H1 (cell line): ENCODE measurements at regions not wholly inside any gene's neighbourhood (a gene's known extent, or its start where the extent isn't known, plus 50 kb on each side); places are given as distances from the start of the nearest gene placed in this dataset.

Experiments
- CTCF ChIA-PET: fragments of 300-600 bp; sonication (Branson Sonifier 250); formaldehyde crosslinking; loops from one replicate; lab custom pipeline; 2021; ENCODE audit not compliant: partially characterized antibody; lab: Charles Lee
- POLR2A ChIA-PET: fragments of 300-600 bp; sonication (Branson Sonifier 250); formaldehyde crosslinking; loops from one replicate; lab custom pipeline; 2021; ENCODE audit warnings: inconsistent platforms; ENCODE audit not compliant: partially characterized antibody; lab: Charles Lee
- DNase-seq, 2 experiments: peaks; one replicate each; pipeline versions ENCODE4 v3.0.0 to v3.0.0-alpha.2; 2010 to 2022; ENCODE audit warnings: low spot score in 2 of 2, low read depth in 1 of 2, mixed read lengths in 1 of 2
- FAIRE-seq: peaks from 2 replicates; lab custom pipeline; 2011; peaks lifted over from hg19 to GRCh38; lab: Jason Lieb, UNC
- H2AFZ ChIP-seq: 2 replicates; pipeline ENCODE4 v1.8.1; 2012; ENCODE audit warnings: low read length, inconsistent platforms
- H2AK5ac ChIP-seq: 2 replicates; pipeline ENCODE4 v1.6.1; 2013; ENCODE audit warnings: low read depth, low read length
- H2BK120ac ChIP-seq: replicated peaks from 2 replicates; pipeline ENCODE3; 2013; ENCODE audit warnings: low read depth, low read length, inconsistent platforms
- H2BK12ac ChIP-seq: 2 replicates; pipeline ENCODE4 v1.6.1; 2013; ENCODE audit warnings: low read depth, low read length
- H2BK15ac ChIP-seq: 2 replicates; pipeline ENCODE4 v1.6.1; 2013; ENCODE audit warnings: low read length
- H2BK20ac ChIP-seq: 2 replicates; pipeline ENCODE4 v1.6.1; 2013; ENCODE audit warnings: low read length
- H2BK5ac ChIP-seq: 2 replicates; pipeline ENCODE4 v1.6.1; 2013; ENCODE audit warnings: low read depth, low read length
- H3K14ac ChIP-seq: 2 replicates; pipeline ENCODE4 v1.6.1; 2013; ENCODE audit warnings: inconsistent platforms; ENCODE audit not compliant: insufficient read length
- H3K18ac ChIP-seq: 2 replicates; pipeline ENCODE4 v1.6.1; 2013; ENCODE audit warnings: low read length; ENCODE audit errors: extremely low read depth
- H3K23ac ChIP-seq: 2 replicates; pipeline ENCODE4 v1.6.1; 2013; ENCODE audit warnings: inconsistent platforms; ENCODE audit not compliant: insufficient read length
- H3K23me2 ChIP-seq: 2 replicates; pipeline ENCODE4 v1.6.1; 2013; ENCODE audit warnings: low read depth, low read length
- H3K27ac ChIP-seq: 2 replicates; pipeline ENCODE4 v1.6.1; 2011; ENCODE audit warnings: low read depth, low read length, inconsistent platforms
- H3K27me3 ChIP-seq, 4 experiments: replicated peaks in 1 of 4; 1 replicate in 1 of 4; 2 replicates in 3 of 4; pipeline versions ENCODE4 v1.6.1 to v1.8.1; 2011 to 2013; ENCODE audit warnings: low read length in 3 of 4, mild to moderate bottlenecking in 3 of 4, inconsistent platforms in 2 of 4, mixed read lengths in 2 of 4, moderate library complexity in 1 of 4; ENCODE audit not compliant: control insufficient read depth in 3 of 4, insufficient read depth in 3 of 4; ENCODE audit errors: extremely low read depth in 1 of 4
- H3K36me3 ChIP-seq, 4 experiments: 2 replicates each; pipeline versions ENCODE4 v1.6.1 to v1.8.1; 2011 to 2013; ENCODE audit warnings: mild to moderate bottlenecking in 4 of 4, low read length in 3 of 4, moderate library complexity in 2 of 4, control low read depth in 1 of 4, inconsistent platforms in 1 of 4; ENCODE audit not compliant: insufficient read depth in 4 of 4, control insufficient read depth in 2 of 4
- H3K4ac ChIP-seq: replicated peaks from 2 replicates; pipeline ENCODE3; 2013; ENCODE audit warnings: low read length, low read depth, mixed read lengths, inconsistent platforms; ENCODE audit not compliant: insufficient read length
- H3K4me1 ChIP-seq, 4 experiments: replicated peaks in 1 of 4; 1 replicate in 1 of 4; 2 replicates in 3 of 4; pipeline versions ENCODE4 v1.6.1 to v1.8.1; 2011 to 2013; ENCODE audit warnings: low read length in 3 of 4, inconsistent platforms in 2 of 4, mixed read lengths in 1 of 4; ENCODE audit not compliant: insufficient read depth in 4 of 4, control insufficient read depth in 3 of 4
- H3K4me2 ChIP-seq, 2 experiments: 2 replicates each; pipeline versions ENCODE4 v1.6.1 to v1.8.1; 2011 to 2013; ENCODE audit warnings: low read depth in 2 of 2, low read length in 2 of 2, control low read depth in 1 of 2, inconsistent platforms in 1 of 2, mild to moderate bottlenecking in 1 of 2; ENCODE audit not compliant: insufficient read depth in 1 of 2
- H3K4me3 ChIP-seq, 4 experiments: fragments of 200-600, 300-600 bp in 1 of 4; sonication (generic), shearing (Covaris generic), sonication (Bioruptor Twin) in 1 of 4; 2 replicates each; pipeline versions ENCODE4 v1.5.1 to v1.8.1; 2011 to 2016; ENCODE audit warnings: low read length in 4 of 4, low read depth in 3 of 4, control low read depth in 2 of 4, inconsistent platforms in 2 of 4, mild to moderate bottlenecking in 2 of 4, mixed read lengths in 1 of 4, moderate library complexity in 1 of 4; ENCODE audit not compliant: insufficient read depth in 2 of 4; ENCODE audit errors: extremely low read depth in 1 of 4
- H3K56ac ChIP-seq: replicated peaks from 2 replicates; pipeline ENCODE3; 2013; ENCODE audit warnings: low read depth, mild to moderate bottlenecking, mixed read lengths, low read length, inconsistent platforms; ENCODE audit not compliant: insufficient read length
- H3K79me1 ChIP-seq: 2 replicates; pipeline ENCODE4 v1.6.1; 2013; ENCODE audit warnings: low read depth, low read length, control low read depth
- H3K79me2 ChIP-seq, 2 experiments: 2 replicates each; pipeline versions ENCODE4 v1.6.1 to v1.8.1; 2012 to 2013; ENCODE audit warnings: low read length in 2 of 2, mild to moderate bottlenecking in 2 of 2, inconsistent platforms in 1 of 2; ENCODE audit not compliant: insufficient read depth in 2 of 2, control insufficient read depth in 1 of 2
- H3K9ac ChIP-seq, 4 experiments: replicated peaks in 1 of 4; 1 replicate in 1 of 4; 2 replicates in 3 of 4; pipeline versions ENCODE4 v1.6.1 to v1.8.1; 2011 to 2013; ENCODE audit warnings: low read depth in 3 of 4, low read length in 3 of 4, control low read depth in 2 of 4, mild to moderate bottlenecking in 2 of 4, moderate library complexity in 2 of 4, inconsistent platforms in 1 of 4; ENCODE audit errors: extremely low read depth in 1 of 4
- H3K9me3 ChIP-seq, 2 experiments: 2 replicates each; pipeline versions ENCODE4 v1.6.1 to v1.8.1; 2012 to 2013; ENCODE audit warnings: mild to moderate bottlenecking in 2 of 2, moderate library complexity in 2 of 2, control low read depth in 1 of 2, inconsistent platforms in 1 of 2, low read depth in 1 of 2, low read length in 1 of 2, mixed read lengths in 1 of 2; ENCODE audit not compliant: insufficient read depth in 2 of 2
- H4K20me1 ChIP-seq, 2 experiments: replicated peaks in 1 of 2; 2 replicates each; pipeline versions ENCODE3 to v1.8.1; 2011 to 2013; ENCODE audit warnings: inconsistent platforms in 2 of 2, low read length in 2 of 2, mild to moderate bottlenecking in 1 of 2; ENCODE audit not compliant: insufficient read depth in 2 of 2, control insufficient read depth in 1 of 2
- H4K5ac ChIP-seq: 2 replicates; pipeline ENCODE4 v1.6.1; 2013; ENCODE audit warnings: low read length, low read depth, mixed read lengths, inconsistent platforms; ENCODE audit not compliant: insufficient read length
- H4K8ac ChIP-seq: 2 replicates; pipeline ENCODE4 v1.8.0; 2013; ENCODE audit warnings: mild to moderate bottlenecking, moderate library complexity, low read length, inconsistent platforms; ENCODE audit not compliant: insufficient read depth; ENCODE audit errors: extremely low read depth
- H4K91ac ChIP-seq: replicated peaks from 2 replicates; pipeline ENCODE3; 2013; ENCODE audit warnings: low read length, mixed read lengths, inconsistent platforms; ENCODE audit not compliant: insufficient read length
- CBX8 ChIP-seq: fragments of 300-800, 300-1000 bp; sonication (generic); IDR thresholded peaks from 2 replicates; pipeline ENCODE4 v1.7.1; 2016; ENCODE audit warnings: low read depth, low read length, borderline replicate concordance
- CHD1 ChIP-seq: IDR thresholded peaks from 2 replicates; pipeline ENCODE4 v1.6.1; 2012; ENCODE audit warnings: low read depth, low read length, improper control_type of control experiment
- CREB1 ChIP-seq: IDR thresholded peaks from 2 replicates; pipeline ENCODE4 v1.6.1; 2012; ENCODE audit warnings: inconsistent platforms
- CTBP2 ChIP-seq: IDR thresholded peaks from 2 replicates; pipeline ENCODE4 v1.7.0; 2011; ENCODE audit warnings: borderline replicate concordance, mild to moderate bottlenecking, moderate library complexity, mixed read lengths, low read length; ENCODE audit not compliant: insufficient read depth, insufficient read length
- GTF2F1 ChIP-seq: IDR thresholded peaks from 2 replicates; pipeline ENCODE4 v1.6.1; 2012; ENCODE audit warnings: low read depth, low read length, improper control_type of control experiment, borderline replicate concordance
- HDAC2 ChIP-seq, 2 experiments: fragments of 300-600 bp in 1 of 2; sonication (generic) in 1 of 2; IDR thresholded peaks; 2 replicates each; pipeline ENCODE4 v1.6.1; 2011 to 2012; ENCODE audit warnings: low read depth in 2 of 2, low read length in 2 of 2, mild to moderate bottlenecking in 2 of 2, moderate library complexity in 2 of 2, borderline replicate concordance in 1 of 2, inconsistent platforms in 1 of 2
- HDAC6 ChIP-seq: IDR thresholded peaks from one replicate; pipeline ENCODE4 v1.7.1; 2012; ENCODE audit warnings: low read depth, mild to moderate bottlenecking, inconsistent platforms, low read length, moderate library complexity
- JUN ChIP-seq: IDR thresholded peaks from 2 replicates; pipeline ENCODE4 v1.6.1; 2011; ENCODE audit warnings: low read depth, mild to moderate bottlenecking, improper control_type of control experiment, low read length
- PHF8 ChIP-seq: fragments of 200-600 bp; sonication (generic); conservative IDR thresholded peaks from 2 replicates; pipeline ENCODE4 v1.7.1; 2012; ENCODE audit warnings: low read depth, mild to moderate bottlenecking, inconsistent platforms, low read length, moderate library complexity
- POLR2A ChIP-seq, 2 experiments: IDR thresholded peaks; 1 replicate in 1 of 2; 2 replicates in 1 of 2; pipeline ENCODE4 v1.6.1; 2011; ENCODE audit warnings: low read depth in 2 of 2, low read length in 2 of 2, mild to moderate bottlenecking in 2 of 2; ENCODE audit errors: control extremely low read depth in 1 of 2
- POLR2AphosphoS5 ChIP-seq: IDR thresholded peaks from 2 replicates; pipeline ENCODE4 v1.6.1; 2011; ENCODE audit warnings: low read depth, low read length
- RAD21 ChIP-seq, 2 experiments: IDR thresholded peaks in 1 of 2; conservative IDR thresholded peaks in 1 of 2; 2 replicates each; pipeline ENCODE4 v1.6.1; 2011; ENCODE audit warnings: low read depth in 2 of 2, low read length in 2 of 2, improper control_type of control experiment in 1 of 2, inconsistent platforms in 1 of 2, mild to moderate bottlenecking in 1 of 2, moderate library complexity in 1 of 2
- RBBP5 ChIP-seq: IDR thresholded peaks from 2 replicates; pipeline ENCODE4 v1.7.1; 2012; ENCODE audit warnings: low read depth, mild to moderate bottlenecking, inconsistent platforms, low read length, moderate library complexity, borderline replicate concordance
- SP4 ChIP-seq: IDR thresholded peaks from 2 replicates; pipeline ENCODE4 v1.6.1; 2012; ENCODE audit warnings: low read length, inconsistent platforms
- SRF ChIP-seq: IDR thresholded peaks from 2 replicates; pipeline ENCODE4 v1.6.1; 2011; ENCODE audit warnings: mild to moderate bottlenecking, low read depth, low read length, moderate library complexity
- SUZ12 ChIP-seq: fragments of 200-600 bp; sonication (generic); IDR thresholded peaks from 2 replicates; pipeline ENCODE4 v1.6.1; 2012; ENCODE audit warnings: mild to moderate bottlenecking, inconsistent platforms, low read length, moderate library complexity, mixed read lengths
- WGBS, 2 experiments: shearing (Covaris generic) in 1 of 2; methylation state at CpG; one replicate each; pipeline versions ENCODE4 v1.1.6 to v1.1.7; 2013 to 2015; ENCODE audit warnings: low lambda C conversion rate in 2 of 2, mixed read lengths in 2 of 2, inconsistent platforms in 1 of 2, low coverage in 1 of 2, missing lambda C conversion rate in 1 of 2; ENCODE audit not compliant: insufficient replicate concordance in 2 of 2, insufficient coverage in 1 of 2, insufficient read length in 1 of 2; ENCODE audit errors: extremely low coverage in 1 of 2, missing lambda C conversion rate in 1 of 2; 5-methylcytosine and 5-hydroxymethylcytosine counted together

DNA sequence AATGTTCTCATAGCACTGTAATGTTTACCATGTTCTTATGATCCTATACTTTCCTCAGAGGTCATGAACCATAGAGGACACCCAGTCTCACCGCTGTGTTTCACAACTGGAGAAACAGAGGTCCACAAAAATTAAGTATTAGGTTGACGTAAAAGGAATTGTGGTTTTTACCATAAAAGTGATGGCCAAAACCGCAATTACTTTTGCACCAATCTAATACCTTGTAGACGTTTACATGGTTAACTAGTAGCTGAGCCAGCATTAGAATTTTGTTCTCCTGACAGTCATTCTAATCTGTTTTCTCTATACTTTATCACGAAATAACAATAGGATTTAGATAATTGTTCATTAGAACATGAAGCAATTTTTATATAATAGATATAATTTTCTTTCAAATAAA, 763.4 kb upstream of the ARGLU1 start:
- H3K36me3 ChIP-seq = no peaks in the 10 kb centered on the region
- no peaks in the 10 kb centered on the region for H4K20me1 ChIP-seq
- H4K91ac ChIP-seq = no peak overlapping the region
- TF ChIP-seq SUZ12 (no peak), CBX8 (no peak), POLR2A (IDR thresholded peaks at IDR 0.05; ENCODE audit: control extremely low read depth in 1 of 2, low read depth in 2 of 2, low read length in 2 of 2) (no peak), HDAC2 (IDR thresholded peaks at IDR 0.05; ENCODE audit: borderline replicate concordance in 1 of 2, low read depth in 2 of 2, low read length in 2 of 2) (no peak), HDAC6 (no peak), POLR2AphosphoS5 (no peak), PHF8 (no peak), SRF (no peak), SP4 (no peak), RBBP5 (no peak), CTBP2 (no peak), JUN (no peak), RAD21 (IDR thresholded peaks at IDR 0.05 in 1 of 2, conservative IDR thresholded peaks at IDR 0.05 in 1 of 2; ENCODE audit: low read depth in 2 of 2, low read length in 2 of 2) (no peak), CREB1 (no peak), GTF2F1 (no peak), CHD1 (no peak)
- TF ChIP-seq, all 59 proteins: peak for 0
- H4K5ac ChIP-seq = no peak overlapping the region
- H4K8ac ChIP-seq = no peak overlapping the region
- no peak overlapping the region for H2AFZ ChIP-seq
- no peak for DNase-seq
- no peak overlapping the region for H3K27ac ChIP-seq
- H3K9me3 ChIP-seq = no peaks in the 10 kb centered on the region
- no peak overlapping the region for H3K4me2 ChIP-seq
- no peak overlapping the region for H3K14ac ChIP-seq
- no peak overlapping the region for H3K23ac ChIP-seq
- no peak overlapping the region for H3K4me3 ChIP-seq
- no peak for FAIRE-seq
- no peaks in the 10 kb centered on the region; the same call in 1 of the 2 replicates for H3K23me2 ChIP-seq
- H3K9ac ChIP-seq = no peak overlapping the region
- WGBS, 2 experiments = 89% methylated on average over 5 of the region's 5 CpGs; no CpG with 5 or more reads in 1 of the 2 experiments
- H2BK15ac ChIP-seq = no peak overlapping the region
- no peak overlapping the region for H2BK120ac ChIP-seq
- H3K79me2 ChIP-seq = no peaks in the 10 kb centered on the region
- ChIA-PET CTCF (no interaction called here), POLR2A (no interaction called here)
- H3K56ac ChIP-seq = no peak overlapping the region
- H2AK5ac ChIP-seq = no peak overlapping the region
- H3K4ac ChIP-seq = no peak overlapping the region
- no peak overlapping the region for H2BK12ac ChIP-seq
- no peaks in the 10 kb centered on the region for H3K4me1 ChIP-seq
- no peak overlapping the region for H2BK20ac ChIP-seq
- no peak overlapping the region for H2BK5ac ChIP-seq
- no peak overlapping the region for H3K18ac ChIP-seq
- no peaks in the 10 kb centered on the region for H3K79me1 ChIP-seq
- H3K27me3 ChIP-seq = no peaks in the 10 kb centered on the region
